ENCODE measurements at regions not wholly inside any gene's neighbourhood (a gene's known extent, or its start where the extent isn't known, plus 50 kb on each side); places are given as distances from the start of the nearest gene placed in this dataset.
A peak's percentile ranks its signal among the peaks of the same experiment; 100 is the strongest.

GRCh38 chr3:117545484-117545883, 835.9 kb downstream of the TUSC7 start:
- Histone ChIP-seq H3K18ac (ENCODE audit: low read length) (no peak overlapping the region), H2BK120ac (ENCODE audit: insufficient read depth, low read length, poor library complexity) (no peak overlapping the region), H3K4me3 (ENCODE audit: low read depth, low read length) (no peak overlapping the region), H4K12ac (ENCODE audit: low read depth, low read length) (no peak overlapping the region), H3K27ac (ENCODE audit: low read depth, low read length) (no peak overlapping the region), H3K79me2 (ENCODE audit: control insufficient read depth, insufficient read depth, low read length, poor library complexity) (no peaks in the 10 kb centered on the region), H3K9me3 (ENCODE audit: insufficient read depth, low read depth, low read length) (no peaks in the 10 kb centered on the region), H3K79me1 (ENCODE audit: low read length) (no peaks in the 10 kb centered on the region), H2AK5ac (ENCODE audit: low read length) (no peak overlapping the region), H3K4ac (ENCODE audit: low read depth, low read length) (no peak overlapping the region), H3K4me1 (ENCODE audit: control insufficient read depth in 1 of 2, insufficient read depth in 2 of 2, low read length in 2 of 2) (peaks cover 0 to 7% of the 10 kb centered on the region in 2 experiments), H3K23ac (ENCODE audit: low read length) (no peak overlapping the region), H3K4me2 (ENCODE audit: low read length) (no peak overlapping the region), H3K36me3 (ENCODE audit: control insufficient read depth in 1 of 2, insufficient read depth in 2 of 2, low read length in 2 of 2) (no peaks in the 10 kb centered on the region), H3K9ac (ENCODE audit: low read length) (no peak overlapping the region), H3K14ac (ENCODE audit: low read length) (no peak overlapping the region), H2BK12ac (ENCODE audit: low read length) (no peak overlapping the region), H3K27me3 (ENCODE audit: insufficient read depth, low read length) (no peaks in the 10 kb centered on the region), H4K8ac (ENCODE audit: low read depth, low read length) (no peak overlapping the region), H4K91ac (ENCODE audit: low read depth, low read length) (no peak overlapping the region), H2AFZ (ENCODE audit: insufficient read depth, low read length, poor library complexity) (no peak overlapping the region), H2BK5ac (ENCODE audit: low read depth, low read length, poor library complexity) (no peak overlapping the region)
- DNase-seq: peak in 1 of 2 donors; percentile 22
- no CpG with 5 or more reads among the region's 4 CpGs for WGBS (ENCODE audit: extremely low coverage, insufficient coverage, insufficient read length)

- no peak overlapping the region for H3K4ac ChIP-seq (ENCODE audit: low read depth, low read length)
- H3K4me3 ChIP-seq (ENCODE audit: low read depth, low read length): no peak overlapping the region
- H2AFZ ChIP-seq (ENCODE audit: insufficient read depth, low read length, poor library complexity): no peak overlapping the region
- H2BK120ac ChIP-seq (ENCODE audit: insufficient read depth, low read length, poor library complexity): no peak overlapping the region
- no peak overlapping the region for H4K91ac ChIP-seq (ENCODE audit: low read depth, low read length)
- no peak overlapping the region for H3K27ac ChIP-seq (ENCODE audit: low read depth, low read length)
- H3K9ac ChIP-seq (ENCODE audit: low read length): no peak overlapping the region
- H3K4me2 ChIP-seq (ENCODE audit: low read length): no peak overlapping the region
- H3K9me3 ChIP-seq (ENCODE audit: insufficient read depth, low read depth, low read length): no peaks in the 10 kb centered on the region
- H3K79me2 ChIP-seq (ENCODE audit: control insufficient read depth, insufficient read depth, low read length, poor library complexity): no peaks in the 10 kb centered on the region
- no CpG with 5 or more reads among the region's 2 CpGs for WGBS (ENCODE audit: extremely low coverage, insufficient coverage, insufficient read length)
- H3K4me1 ChIP-seq (ENCODE audit: control insufficient read depth in 1 of 2, insufficient read depth in 2 of 2, low read length in 2 of 2): peaks cover 0 to 7% of the 10 kb centered on the region in 2 experiments
- no peak overlapping the region for H4K8ac ChIP-seq (ENCODE audit: low read depth, low read length)
- H3K36me3 ChIP-seq (ENCODE audit: control insufficient read depth in 1 of 2, insufficient read depth in 2 of 2, low read length in 2 of 2): no peaks in the 10 kb centered on the region
- no peak overlapping the region for H2BK12ac ChIP-seq (ENCODE audit: low read length)
- H3K23ac ChIP-seq (ENCODE audit: low read length): no peak overlapping the region
- no peak overlapping the region for H4K12ac ChIP-seq (ENCODE audit: low read depth, low read length)
- no peak overlapping the region for H3K14ac ChIP-seq (ENCODE audit: low read length)
- no peaks in the 10 kb centered on the region for H3K27me3 ChIP-seq (ENCODE audit: insufficient read depth, low read length)
- no peaks in the 10 kb centered on the region for H3K79me1 ChIP-seq (ENCODE audit: low read length)
- no peak overlapping the region for H3K18ac ChIP-seq (ENCODE audit: low read length)
- peak; percentile 75 to 87 for DNase-seq
- no peak overlapping the region for H2AK5ac ChIP-seq (ENCODE audit: low read length)
- H2BK5ac ChIP-seq (ENCODE audit: low read depth, low read length, poor library complexity): no peak overlapping the region
These were observed 838.5 kb downstream of the TUSC7 start for GRCh38 chr3:117547956-117548550.

- no peaks in the 10 kb centered on the region for H3K79me1 ChIP-seq (ENCODE audit: low read length)
- no peak overlapping the region for H3K4me2 ChIP-seq (ENCODE audit: low read length)
- no peak overlapping the region for H3K18ac ChIP-seq (ENCODE audit: low read length)
- H2BK12ac ChIP-seq (ENCODE audit: low read length): no peak overlapping the region
- no peak for DNase-seq
- no peak overlapping the region for H4K91ac ChIP-seq (ENCODE audit: low read depth, low read length)
- no peak overlapping the region for H3K27ac ChIP-seq (ENCODE audit: low read depth, low read length)
- no CpG with 5 or more reads among the region's 3 CpGs for WGBS (ENCODE audit: extremely low coverage, insufficient coverage, insufficient read length)
- H3K27me3 ChIP-seq (ENCODE audit: insufficient read depth, low read length): no peaks in the 10 kb centered on the region
- H3K23ac ChIP-seq (ENCODE audit: low read length): no peak overlapping the region
- no peak overlapping the region for H4K12ac ChIP-seq (ENCODE audit: low read depth, low read length)
- no peaks in the 10 kb centered on the region for H3K79me2 ChIP-seq (ENCODE audit: control insufficient read depth, insufficient read depth, low read length, poor library complexity)
- no peaks in the 10 kb centered on the region for H3K9me3 ChIP-seq (ENCODE audit: insufficient read depth, low read depth, low read length)
- no peak overlapping the region for H2AFZ ChIP-seq (ENCODE audit: insufficient read depth, low read length, poor library complexity)
- peaks cover 0 to 7% of the 10 kb centered on the region in 2 experiments for H3K4me1 ChIP-seq (ENCODE audit: control insufficient read depth in 1 of 2, insufficient read depth in 2 of 2, low read length in 2 of 2)
- no peak overlapping the region for H4K8ac ChIP-seq (ENCODE audit: low read depth, low read length)
- no peak overlapping the region for H3K4me3 ChIP-seq (ENCODE audit: low read depth, low read length)
- no peak overlapping the region for H3K14ac ChIP-seq (ENCODE audit: low read length)
- H3K9ac ChIP-seq (ENCODE audit: low read length): no peak overlapping the region
- no peak overlapping the region for H3K4ac ChIP-seq (ENCODE audit: low read depth, low read length)
- H2BK5ac ChIP-seq (ENCODE audit: low read depth, low read length, poor library complexity): no peak overlapping the region
- H2BK120ac ChIP-seq (ENCODE audit: insufficient read depth, low read length, poor library complexity): no peak overlapping the region
- no peak overlapping the region for H2AK5ac ChIP-seq (ENCODE audit: low read length)
- no peaks in the 10 kb centered on the region for H3K36me3 ChIP-seq (ENCODE audit: control insufficient read depth in 1 of 2, insufficient read depth in 2 of 2, low read length in 2 of 2)
These were observed 839.0 kb downstream of the TUSC7 start for GRCh38 chr3:117548600-117548999.

GRCh38 chr3:117549716-117550115, 840.1 kb downstream of the TUSC7 start:
- H3K4ac ChIP-seq (ENCODE audit: low read depth, low read length): no peak overlapping the region
- H3K23ac ChIP-seq (ENCODE audit: low read length): no peak overlapping the region
- H3K4me3 ChIP-seq (ENCODE audit: low read depth, low read length): no peak overlapping the region
- no peak overlapping the region for H2BK120ac ChIP-seq (ENCODE audit: insufficient read depth, low read length, poor library complexity)
- H3K4me2 ChIP-seq (ENCODE audit: low read length): no peak overlapping the region
- H4K91ac ChIP-seq (ENCODE audit: low read depth, low read length): no peak overlapping the region
- no peaks in the 10 kb centered on the region for H3K79me2 ChIP-seq (ENCODE audit: control insufficient read depth, insufficient read depth, low read length, poor library complexity)
- no peak for DNase-seq
- H3K27me3 ChIP-seq (ENCODE audit: insufficient read depth, low read length): no peaks in the 10 kb centered on the region
- H3K36me3 ChIP-seq (ENCODE audit: control insufficient read depth in 1 of 2, insufficient read depth in 2 of 2, low read length in 2 of 2): no peaks in the 10 kb centered on the region
- no peak overlapping the region for H3K9ac ChIP-seq (ENCODE audit: low read length)
- H2AFZ ChIP-seq (ENCODE audit: insufficient read depth, low read length, poor library complexity): no peak overlapping the region
- no peak overlapping the region for H3K14ac ChIP-seq (ENCODE audit: low read length)
- no peak overlapping the region for H2BK5ac ChIP-seq (ENCODE audit: low read depth, low read length, poor library complexity)
- H4K12ac ChIP-seq (ENCODE audit: low read depth, low read length): no peak overlapping the region
- peaks cover 0 to 7% of the 10 kb centered on the region in 2 experiments for H3K4me1 ChIP-seq (ENCODE audit: control insufficient read depth in 1 of 2, insufficient read depth in 2 of 2, low read length in 2 of 2)
- H3K9me3 ChIP-seq (ENCODE audit: insufficient read depth, low read depth, low read length): no peaks in the 10 kb centered on the region
- H3K18ac ChIP-seq (ENCODE audit: low read length): no peak overlapping the region
- no peak overlapping the region for H2BK12ac ChIP-seq (ENCODE audit: low read length)
- H4K8ac ChIP-seq (ENCODE audit: low read depth, low read length): no peak overlapping the region
- no peaks in the 10 kb centered on the region for H3K79me1 ChIP-seq (ENCODE audit: low read length)
- H2AK5ac ChIP-seq (ENCODE audit: low read length): no peak overlapping the region
- no peak overlapping the region for H3K27ac ChIP-seq (ENCODE audit: low read depth, low read length)
- WGBS (ENCODE audit: extremely low coverage, insufficient coverage, insufficient read length): no CpG with 5 or more reads among the region's 2 CpGs

Data from trophoblast cell (in vitro differentiated cells and primary cell).